Colonic mucosa (tissue), 4 donors: ENCODE measurements at regions not wholly inside any gene's neighbourhood (a gene's known extent, or its start where the extent isn't known, plus 50 kb on each side); places are given as distances from the start of the nearest gene placed in this dataset.

Experiments
- DNase-seq: peaks from one replicate; pipeline ENCODE4 v3.0.0-alpha.2; 2020
- H3K27ac ChIP-seq: fragments of 200-600 bp; one replicate; pipeline ENCODE4 v1.8.0; 2021
- H3K27me3 ChIP-seq: fragments of 200-600 bp; one replicate; pipeline ENCODE4 v1.8.0; 2021
- H3K36me3 ChIP-seq: fragments of 200-600 bp; one replicate; pipeline ENCODE4 v1.8.0; 2021
- H3K4me1 ChIP-seq: fragments of 200-600 bp; one replicate; pipeline ENCODE4 v1.8.0; 2021; ENCODE audit warnings: mild to moderate bottlenecking
- H3K4me3 ChIP-seq: fragments of 200-600 bp; one replicate; pipeline ENCODE4 v1.8.0; 2021
- H3K9ac ChIP-seq, 2 donors: one replicate each; pipeline ENCODE4 v1.7.0; 2013; ENCODE audit warnings: control low read depth in 2 of 2, low read depth in 2 of 2, low read length in 2 of 2
- H3K9me3 ChIP-seq: fragments of 200-600 bp; one replicate; pipeline ENCODE4 v1.8.0; 2021
- intact Hi-C: fragments of 100-400 bp; cut with DNase I; formaldehyde crosslinking; loops from one replicate; pipeline ENCODE4 v1.14.1; 2022
- TF ChIP-seq, protein P1 (sequence below): fragments of 200-600 bp; IDR thresholded peaks from one replicate; pipeline ENCODE4 v1.8.0; 2022; ENCODE audit warnings: antibody characterized with exemption, mild to moderate bottlenecking
- donor health status: healthy.
- donor health status: DM: no; HTN: no; CAD: no.
- donor health status: DM: no; HTN: no; CAD: no.

DNA sequence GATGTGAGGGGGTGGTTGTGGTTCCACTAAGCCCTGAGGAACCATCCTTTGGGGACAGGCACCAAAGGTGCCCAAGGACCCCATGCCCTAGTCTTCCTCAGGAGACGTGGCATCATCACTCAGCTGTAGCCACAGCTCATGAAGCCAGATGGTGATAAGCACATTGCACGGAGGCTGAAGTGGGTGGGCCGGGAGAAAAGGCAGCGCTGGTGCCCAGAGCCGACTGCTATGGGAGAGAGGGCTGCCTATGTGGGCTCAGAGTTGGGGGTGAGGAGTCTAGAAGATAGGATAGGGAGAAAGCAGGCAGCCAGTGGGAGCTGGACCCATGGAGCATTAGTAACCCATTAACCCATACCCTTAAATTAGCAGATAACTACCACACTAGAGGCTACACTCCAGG lies 325.3 kb downstream of the RPS24 start:
- TF ChIP-seq, protein P1, sequence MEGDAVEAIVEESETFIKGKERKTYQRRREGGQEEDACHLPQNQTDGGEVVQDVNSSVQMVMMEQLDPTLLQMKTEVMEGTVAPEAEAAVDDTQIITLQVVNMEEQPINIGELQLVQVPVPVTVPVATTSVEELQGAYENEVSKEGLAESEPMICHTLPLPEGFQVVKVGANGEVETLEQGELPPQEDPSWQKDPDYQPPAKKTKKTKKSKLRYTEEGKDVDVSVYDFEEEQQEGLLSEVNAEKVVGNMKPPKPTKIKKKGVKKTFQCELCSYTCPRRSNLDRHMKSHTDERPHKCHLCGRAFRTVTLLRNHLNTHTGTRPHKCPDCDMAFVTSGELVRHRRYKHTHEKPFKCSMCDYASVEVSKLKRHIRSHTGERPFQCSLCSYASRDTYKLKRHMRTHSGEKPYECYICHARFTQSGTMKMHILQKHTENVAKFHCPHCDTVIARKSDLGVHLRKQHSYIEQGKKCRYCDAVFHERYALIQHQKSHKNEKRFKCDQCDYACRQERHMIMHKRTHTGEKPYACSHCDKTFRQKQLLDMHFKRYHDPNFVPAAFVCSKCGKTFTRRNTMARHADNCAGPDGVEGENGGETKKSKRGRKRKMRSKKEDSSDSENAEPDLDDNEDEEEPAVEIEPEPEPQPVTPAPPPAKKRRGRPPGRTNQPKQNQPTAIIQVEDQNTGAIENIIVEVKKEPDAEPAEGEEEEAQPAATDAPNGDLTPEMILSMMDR: no peak
- no peak overlapping the region for H3K4me3 ChIP-seq
- H3K9me3 ChIP-seq: no peaks in the 10 kb centered on the region
- no peaks in the 10 kb centered on the region for H3K27me3 ChIP-seq
- no peaks in the 10 kb centered on the region for H3K4me1 ChIP-seq
- no peak overlapping the region for H3K9ac ChIP-seq
- no peak for DNase-seq
- no peaks in the 10 kb centered on the region for H3K36me3 ChIP-seq
- intact Hi-C loops: no loop called here
- no peak overlapping the region for H3K27ac ChIP-seq

DNA sequence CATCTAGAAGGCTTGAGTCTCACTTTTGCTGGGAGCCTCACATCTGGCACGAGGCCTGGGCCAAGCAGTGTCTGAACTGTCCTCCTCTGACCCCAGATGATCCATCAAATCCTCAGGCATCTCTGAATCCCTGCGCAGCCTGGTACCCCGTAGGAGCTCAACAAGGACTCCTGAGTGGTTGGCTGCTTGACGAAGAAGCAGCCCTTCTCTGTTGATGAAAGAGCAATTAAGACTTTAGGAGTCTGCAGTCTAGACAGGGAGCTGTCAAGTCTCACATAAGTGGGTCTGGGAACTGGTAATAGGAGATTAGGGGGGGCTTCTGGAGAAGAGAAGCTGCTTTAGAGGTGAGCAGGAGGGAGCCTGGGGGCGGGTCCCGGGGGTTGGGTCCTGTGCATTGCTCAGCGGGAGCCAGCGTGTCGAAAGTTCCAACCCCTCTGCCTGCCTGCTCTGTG lies 326.0 kb downstream of the RPS24 start:
- H3K4me1 ChIP-seq: no peaks in the 10 kb centered on the region
- H3K9ac ChIP-seq: no peak overlapping the region

DNA sequence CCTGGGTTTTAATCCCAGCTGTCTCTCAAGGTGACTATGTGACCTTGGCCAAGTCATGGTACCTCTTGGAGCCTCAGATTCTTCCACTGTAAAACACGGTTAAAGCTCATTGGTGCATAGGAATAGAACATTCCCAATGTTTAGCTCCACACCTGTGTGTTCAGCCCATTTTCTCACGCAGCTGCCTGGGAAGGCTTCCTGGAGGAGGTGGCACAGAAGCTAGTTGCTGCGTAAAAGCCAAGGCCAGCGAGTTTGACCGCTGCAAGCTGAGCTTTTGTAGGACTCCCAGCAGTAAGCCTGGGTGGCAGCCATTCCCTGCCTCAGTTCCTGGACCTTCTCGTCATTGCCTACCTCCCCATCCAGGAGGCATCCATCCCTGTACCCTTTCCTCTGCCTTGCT lies 326.6 kb downstream of the RPS24 start:
- intact Hi-C loops: no loop called here
- H3K9ac ChIP-seq: no peak overlapping the region
- H3K27me3 ChIP-seq: no peaks in the 10 kb centered on the region
- H3K9me3 ChIP-seq: no peaks in the 10 kb centered on the region
- no peaks in the 10 kb centered on the region for H3K4me1 ChIP-seq
- H3K4me3 ChIP-seq: no peak overlapping the region
- TF ChIP-seq, protein P1: no peak
- no peak for DNase-seq
- no peak overlapping the region for H3K27ac ChIP-seq
- H3K36me3 ChIP-seq: no peaks in the 10 kb centered on the region

More for the DNA sequence above, 326.0 kb downstream of the RPS24 start:
- TF ChIP-seq, protein P1: no peak
- Histone ChIP-seq H3K27me3 (no peaks in the 10 kb centered on the region), H3K36me3 (no peaks in the 10 kb centered on the region), H3K4me3 (no peak overlapping the region), H3K9me3 (no peaks in the 10 kb centered on the region), H3K27ac (no peak overlapping the region)
- intact Hi-C loops: no loop called here
- no peak for DNase-seq

DNA sequence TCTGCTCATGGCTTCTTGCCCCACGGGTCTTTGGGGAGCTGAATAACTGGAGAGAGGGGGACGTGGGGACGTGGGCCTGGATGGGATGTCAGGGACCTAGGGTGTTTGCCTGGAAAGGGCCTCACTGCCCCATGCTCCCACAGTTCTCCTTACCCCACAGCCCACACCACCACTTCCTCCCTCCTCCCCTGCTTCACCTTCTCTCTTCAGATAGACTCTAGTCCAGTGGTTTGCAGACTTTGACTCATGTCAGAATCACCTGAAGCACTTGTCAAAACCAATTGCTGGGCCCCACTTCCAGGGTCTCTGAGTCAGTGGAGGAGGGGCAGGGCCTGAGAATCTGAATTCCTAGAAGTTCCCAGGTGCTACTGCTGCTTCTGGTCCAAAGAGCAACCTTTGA lies 327.4 kb downstream of the RPS24 start:
- DNase-seq: no peak
- intact Hi-C loops: no loop called here
- TF ChIP-seq, protein P1: no peak

DNA sequence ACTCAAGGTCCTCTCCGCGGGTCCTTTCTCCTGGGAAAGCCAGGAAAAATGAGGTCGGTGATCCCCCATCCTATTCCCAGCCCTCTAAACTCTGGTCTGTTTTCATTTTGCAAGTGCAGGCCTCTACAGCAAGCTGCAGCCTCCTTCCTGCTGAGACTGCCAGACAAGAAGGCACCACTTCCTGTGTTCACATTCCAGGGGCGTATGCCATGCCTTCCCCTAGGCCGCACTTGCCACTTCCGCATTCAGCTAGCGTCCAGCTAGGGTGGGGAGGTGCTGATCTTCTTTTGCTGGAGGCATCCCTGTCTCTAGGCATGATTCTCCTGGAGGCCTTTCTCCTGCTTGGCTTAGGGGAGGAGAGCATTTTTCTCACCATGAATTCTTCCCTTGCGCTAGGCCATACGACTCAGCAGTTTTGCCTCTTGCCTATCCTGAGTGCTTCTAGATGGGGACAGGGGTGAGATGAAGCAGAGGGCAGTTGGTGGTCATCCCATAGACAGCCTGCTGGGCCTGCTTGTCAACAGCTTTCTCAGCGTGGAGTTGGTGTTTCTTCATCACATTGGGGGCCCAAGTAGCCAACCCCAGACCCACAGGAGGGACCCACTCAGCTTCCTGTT lies 328.9 kb downstream of the RPS24 start:
- DNase-seq: no peak
- Histone ChIP-seq H3K9ac (no peak overlapping the region), H3K9me3 (no peaks in the 10 kb centered on the region), H3K27me3 (no peaks in the 10 kb centered on the region), H3K4me1 (no peaks in the 10 kb centered on the region), H3K4me3 (no peak overlapping the region), H3K36me3 (no peaks in the 10 kb centered on the region), H3K27ac (no peak overlapping the region)
- TF ChIP-seq, protein P1: no peak
- intact Hi-C loops: no loop called here

More for the DNA sequence above, 327.4 kb downstream of the RPS24 start:
- no peaks in the 10 kb centered on the region for H3K36me3 ChIP-seq
- no peaks in the 10 kb centered on the region for H3K4me1 ChIP-seq
- H3K27ac ChIP-seq: no peak overlapping the region
- H3K9ac ChIP-seq: no peak overlapping the region
- H3K4me3 ChIP-seq: no peak overlapping the region
- no peaks in the 10 kb centered on the region for H3K9me3 ChIP-seq
- no peaks in the 10 kb centered on the region for H3K27me3 ChIP-seq
